Hippocampal formation (tissue), 2 donors: ENCODE measurements at regions not wholly inside any gene's neighbourhood (a gene's known extent, or its start where the extent isn't known, plus 50 kb on each side); places are given as distances from the start of the nearest gene placed in this dataset.
"Not testable (repeated sequence)": the region's sequence is repeated elsewhere in the genome, so short reads cannot be mapped to it uniquely, and the experiment has no call there.

Source experiments
- DNase-seq, 2 donors: peaks; one replicate each; lab custom pipeline; 2025; lab: John Stamatoyannopoulos, UW

GRCh38 chr22:27093422-27093821 is 436.0 kb downstream of the MIAT start:
- DNase-seq, result no peak

GRCh38 chr22:27094633-27095308 is 437.4 kb downstream of the MIAT start:
- no peak for DNase-seq

- DNase-seq, result no peak
Measured at GRCh38 chr22:27097506-27097905, 440.1 kb downstream of the MIAT start.

- no peak for DNase-seq
Measured at GRCh38 chr22:27097933-27098332, 440.5 kb downstream of the MIAT start.

- DNase-seq, result no peak
Measured at GRCh38 chr22:27099946-27100722, 442.7 kb downstream of the MIAT start.

GRCh38 chr22:27100789-27101188 is 443.4 kb downstream of the MIAT start:
- DNase-seq, result no peak

- DNase-seq, result no peak
Measured at GRCh38 chr22:27101288-27101687, 443.9 kb downstream of the MIAT start.

GRCh38 chr22:27104449-27104848 is 447.1 kb downstream of the MIAT start:
- no peak for DNase-seq

GRCh38 chr22:27105142-27106025 is 448.0 kb downstream of the MIAT start:
- DNase-seq, result peak in 1 of 2 donors; percentile 22

- DNase-seq, result no peak
Measured at GRCh38 chr22:27106985-27107384, 449.6 kb downstream of the MIAT start.

- no peak for DNase-seq
Measured at GRCh38 chr22:27107386-27107785, 450.0 kb downstream of the MIAT start.

- DNase-seq, result no peak
Measured at GRCh38 chr22:27107824-27108223, 450.4 kb downstream of the MIAT start.

- DNase-seq, result peak in 1 of 2 donors; percentile 38
Measured at GRCh38 chr22:27108425-27109114, 451.2 kb downstream of the MIAT start.

- DNase-seq, result not testable (repeated sequence)
Measured at GRCh38 chr22:27109406-27109805, 452.0 kb downstream of the MIAT start.

- no peak for DNase-seq
Measured at GRCh38 chr22:27110665-27111451, 453.5 kb downstream of the MIAT start.

- no peak for DNase-seq
Measured at GRCh38 chr22:27111796-27112672, 454.6 kb downstream of the MIAT start.

GRCh38 chr22:27113211-27113635 is 455.8 kb downstream of the MIAT start:
- peak; percentile 38 to 40 for DNase-seq

- no peak for DNase-seq
Measured at GRCh38 chr22:27113641-27114040, 456.3 kb downstream of the MIAT start.

GRCh38 chr22:27114186-27114585 is 456.8 kb downstream of the MIAT start:
- DNase-seq, result no peak

- no peak for DNase-seq
Measured at GRCh38 chr22:27115410-27115809, 458.0 kb downstream of the MIAT start.
